HEK293 (cell line): ENCODE measurements at regions not wholly inside any gene's neighbourhood (a gene's known extent, or its start where the extent isn't known, plus 50 kb on each side); places are given as distances from the start of the nearest gene placed in this dataset.

ENCODE experiments used
- EGR2 ChIP-seq: fragments of 450-650 bp; formaldehyde crosslinking; IDR thresholded peaks from 2 replicates; pipeline ENCODE4 v1.5.1; 2016; ENCODE audit warnings: low read depth, missing biosample characterization, missing genetic modification characterization
- KLF9 ChIP-seq: fragments of 450-650 bp; formaldehyde crosslinking; IDR thresholded peaks from 2 replicates; pipeline ENCODE4 v1.5.1; 2016; ENCODE audit warnings: missing biosample characterization, missing genetic modification characterization, low read depth
- ZNF629 ChIP-seq: fragments of 450-650 bp; formaldehyde crosslinking; IDR thresholded peaks from 2 replicates; pipeline ENCODE4 v1.5.1; 2017; ENCODE audit warnings: missing biosample characterization, missing genetic modification characterization
- ZNF768 ChIP-seq: fragments of 450-650 bp; formaldehyde crosslinking; IDR thresholded peaks from 2 replicates; pipeline ENCODE4 v1.5.1; 2018; ENCODE audit warnings: missing biosample characterization, mild to moderate bottlenecking, missing genetic modification characterization
- ZNF843 ChIP-seq: fragments of 450-650 bp; formaldehyde crosslinking; IDR thresholded peaks from 2 replicates; pipeline ENCODE4 v1.5.1; 2016; ENCODE audit warnings: missing biosample characterization, missing genetic modification characterization
- TF ChIP-seq, protein P1 (sequence below): fragments of 450-650 bp; formaldehyde crosslinking; IDR thresholded peaks from 2 replicates; pipeline ENCODE4 v1.5.1; 2016; ENCODE audit warnings: missing biosample characterization, missing genetic modification characterization
- TF ChIP-seq, protein P2 (sequence below): fragments of 450-650 bp; formaldehyde crosslinking; IDR thresholded peaks from 2 replicates; pipeline ENCODE4 v1.5.1; 2016; ENCODE audit warnings: missing biosample characterization, missing genetic modification characterization, borderline replicate concordance

DNA sequence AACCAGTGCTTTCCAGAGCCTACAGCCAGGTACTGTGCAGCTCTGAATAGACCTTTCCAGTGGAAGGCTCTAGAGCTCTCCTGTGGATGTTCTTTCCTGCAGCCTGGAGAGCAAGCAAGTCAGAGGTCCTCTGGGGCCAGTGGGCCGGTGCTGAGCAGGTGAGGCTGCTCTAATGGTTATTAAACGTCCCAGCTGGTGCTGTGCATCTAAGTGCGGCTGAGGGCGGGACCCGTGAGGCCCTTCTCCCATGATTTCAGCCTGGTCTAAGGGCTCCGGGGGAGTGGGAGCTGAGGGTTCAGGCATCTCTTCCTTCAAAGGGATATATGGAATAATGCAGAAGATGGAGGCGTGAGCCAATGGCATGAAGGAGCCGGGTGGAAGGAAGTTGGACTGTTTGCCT, 83.7 kb upstream of the SDK2 start:
- TF ChIP-seq EGR2 (tag by site-specific recombination) (no peak), ZNF768 (tag by site-specific recombination) (no peak), ZNF629 (tag by site-specific recombination) (no peak), ZNF843 (tag by site-specific recombination) (no peak), KLF9 (tag by site-specific recombination) (no peak)
- TF ChIP-seq, protein P1, sequence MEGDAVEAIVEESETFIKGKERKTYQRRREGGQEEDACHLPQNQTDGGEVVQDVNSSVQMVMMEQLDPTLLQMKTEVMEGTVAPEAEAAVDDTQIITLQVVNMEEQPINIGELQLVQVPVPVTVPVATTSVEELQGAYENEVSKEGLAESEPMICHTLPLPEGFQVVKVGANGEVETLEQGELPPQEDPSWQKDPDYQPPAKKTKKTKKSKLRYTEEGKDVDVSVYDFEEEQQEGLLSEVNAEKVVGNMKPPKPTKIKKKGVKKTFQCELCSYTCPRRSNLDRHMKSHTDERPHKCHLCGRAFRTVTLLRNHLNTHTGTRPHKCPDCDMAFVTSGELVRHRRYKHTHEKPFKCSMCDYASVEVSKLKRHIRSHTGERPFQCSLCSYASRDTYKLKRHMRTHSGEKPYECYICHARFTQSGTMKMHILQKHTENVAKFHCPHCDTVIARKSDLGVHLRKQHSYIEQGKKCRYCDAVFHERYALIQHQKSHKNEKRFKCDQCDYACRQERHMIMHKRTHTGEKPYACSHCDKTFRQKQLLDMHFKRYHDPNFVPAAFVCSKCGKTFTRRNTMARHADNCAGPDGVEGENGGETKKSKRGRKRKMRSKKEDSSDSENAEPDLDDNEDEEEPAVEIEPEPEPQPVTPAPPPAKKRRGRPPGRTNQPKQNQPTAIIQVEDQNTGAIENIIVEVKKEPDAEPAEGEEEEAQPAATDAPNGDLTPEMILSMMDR (tag by site-specific recombination) = no peak
- TF ChIP-seq, protein P2, sequence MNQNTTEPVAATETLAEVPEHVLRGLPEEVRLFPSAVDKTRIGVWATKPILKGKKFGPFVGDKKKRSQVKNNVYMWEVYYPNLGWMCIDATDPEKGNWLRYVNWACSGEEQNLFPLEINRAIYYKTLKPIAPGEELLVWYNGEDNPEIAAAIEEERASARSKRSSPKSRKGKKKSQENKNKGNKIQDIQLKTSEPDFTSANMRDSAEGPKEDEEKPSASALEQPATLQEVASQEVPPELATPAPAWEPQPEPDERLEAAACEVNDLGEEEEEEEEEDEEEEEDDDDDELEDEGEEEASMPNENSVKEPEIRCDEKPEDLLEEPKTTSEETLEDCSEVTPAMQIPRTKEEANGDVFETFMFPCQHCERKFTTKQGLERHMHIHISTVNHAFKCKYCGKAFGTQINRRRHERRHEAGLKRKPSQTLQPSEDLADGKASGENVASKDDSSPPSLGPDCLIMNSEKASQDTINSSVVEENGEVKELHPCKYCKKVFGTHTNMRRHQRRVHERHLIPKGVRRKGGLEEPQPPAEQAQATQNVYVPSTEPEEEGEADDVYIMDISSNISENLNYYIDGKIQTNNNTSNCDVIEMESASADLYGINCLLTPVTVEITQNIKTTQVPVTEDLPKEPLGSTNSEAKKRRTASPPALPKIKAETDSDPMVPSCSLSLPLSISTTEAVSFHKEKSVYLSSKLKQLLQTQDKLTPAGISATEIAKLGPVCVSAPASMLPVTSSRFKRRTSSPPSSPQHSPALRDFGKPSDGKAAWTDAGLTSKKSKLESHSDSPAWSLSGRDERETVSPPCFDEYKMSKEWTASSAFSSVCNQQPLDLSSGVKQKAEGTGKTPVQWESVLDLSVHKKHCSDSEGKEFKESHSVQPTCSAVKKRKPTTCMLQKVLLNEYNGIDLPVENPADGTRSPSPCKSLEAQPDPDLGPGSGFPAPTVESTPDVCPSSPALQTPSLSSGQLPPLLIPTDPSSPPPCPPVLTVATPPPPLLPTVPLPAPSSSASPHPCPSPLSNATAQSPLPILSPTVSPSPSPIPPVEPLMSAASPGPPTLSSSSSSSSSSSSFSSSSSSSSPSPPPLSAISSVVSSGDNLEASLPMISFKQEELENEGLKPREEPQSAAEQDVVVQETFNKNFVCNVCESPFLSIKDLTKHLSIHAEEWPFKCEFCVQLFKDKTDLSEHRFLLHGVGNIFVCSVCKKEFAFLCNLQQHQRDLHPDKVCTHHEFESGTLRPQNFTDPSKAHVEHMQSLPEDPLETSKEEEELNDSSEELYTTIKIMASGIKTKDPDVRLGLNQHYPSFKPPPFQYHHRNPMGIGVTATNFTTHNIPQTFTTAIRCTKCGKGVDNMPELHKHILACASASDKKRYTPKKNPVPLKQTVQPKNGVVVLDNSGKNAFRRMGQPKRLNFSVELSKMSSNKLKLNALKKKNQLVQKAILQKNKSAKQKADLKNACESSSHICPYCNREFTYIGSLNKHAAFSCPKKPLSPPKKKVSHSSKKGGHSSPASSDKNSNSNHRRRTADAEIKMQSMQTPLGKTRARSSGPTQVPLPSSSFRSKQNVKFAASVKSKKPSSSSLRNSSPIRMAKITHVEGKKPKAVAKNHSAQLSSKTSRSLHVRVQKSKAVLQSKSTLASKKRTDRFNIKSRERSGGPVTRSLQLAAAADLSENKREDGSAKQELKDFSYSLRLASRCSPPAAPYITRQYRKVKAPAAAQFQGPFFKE = no peak
